ENCODE measurements at regions not wholly inside any gene's neighbourhood (a gene's known extent, or its start where the extent isn't known, plus 50 kb on each side); places are given as distances from the start of the nearest gene placed in this dataset.

DNA sequence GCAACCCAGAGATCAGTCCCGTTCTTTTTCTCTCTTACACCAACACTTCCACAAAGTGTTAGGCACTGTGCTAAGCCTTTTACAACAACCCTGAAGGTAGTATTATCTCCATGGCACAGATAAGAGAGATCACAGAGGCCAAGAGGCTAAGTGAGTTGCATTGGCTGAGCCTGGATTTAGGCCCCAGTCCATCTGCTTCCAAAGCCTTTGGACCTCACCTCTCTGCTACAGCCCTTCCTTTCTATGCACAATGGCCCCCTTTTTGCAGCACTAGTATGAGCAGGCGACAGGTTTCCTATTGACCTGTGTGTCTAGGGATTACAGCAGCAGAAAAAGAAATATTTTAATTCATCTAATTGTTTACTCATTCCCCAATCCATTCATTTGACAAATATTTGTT, 76.2 kb downstream of the CRYGS start:
- H3K36me3 ChIP-seq (ENCODE audit: control insufficient read depth, insufficient read depth, low read length): no peaks in the 10 kb centered on the region
- H3K27me3 ChIP-seq (ENCODE audit: control insufficient read depth, insufficient read depth, low read length): no peaks in the 10 kb centered on the region
- no peaks in the 10 kb centered on the region for H3K9me3 ChIP-seq (ENCODE audit: control insufficient read depth, low read length)
- no peak overlapping the region for H3K9ac ChIP-seq (ENCODE audit: low read length)
- no peak overlapping the region for H3K4me3 ChIP-seq (ENCODE audit: low read length)
- H3K4me1 ChIP-seq (ENCODE audit: control insufficient read depth, insufficient read depth, low read length): no peaks in the 10 kb centered on the region

- H3K9me3 ChIP-seq (ENCODE audit: control insufficient read depth, low read length): no peaks in the 10 kb centered on the region
- no peak overlapping the region for H3K4me3 ChIP-seq (ENCODE audit: low read length)
- no peaks in the 10 kb centered on the region for H3K27me3 ChIP-seq (ENCODE audit: control insufficient read depth, insufficient read depth, low read length)
- H3K36me3 ChIP-seq (ENCODE audit: control insufficient read depth, insufficient read depth, low read length): no peaks in the 10 kb centered on the region
- H3K4me1 ChIP-seq (ENCODE audit: control insufficient read depth, insufficient read depth, low read length): no peaks in the 10 kb centered on the region
- H3K9ac ChIP-seq (ENCODE audit: low read length): no peak overlapping the region
These were observed 77.7 kb downstream of the CRYGS start for GRCh38 chr3:186466391-186466974.

DNA sequence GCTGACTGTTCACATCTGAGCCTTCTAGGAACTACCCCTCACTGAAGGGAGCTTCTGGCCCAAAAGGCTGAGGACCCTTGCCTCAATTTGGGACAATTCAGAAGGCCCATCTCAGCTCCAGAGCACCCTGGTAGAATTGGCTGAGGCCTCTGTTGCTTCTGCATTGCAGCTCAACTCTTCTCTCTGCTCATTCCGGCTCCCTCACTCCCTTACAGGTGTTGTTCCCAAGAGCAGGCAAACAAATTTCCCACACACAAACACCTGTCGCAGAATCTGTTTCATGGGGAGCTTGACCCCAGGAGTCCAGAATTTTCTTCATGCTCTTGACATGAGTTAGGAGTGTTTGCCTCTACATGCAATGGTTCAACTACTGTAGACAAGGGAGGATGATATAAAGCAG, 78.7 kb downstream of the CRYGS start:
- Histone ChIP-seq H3K4me3 (ENCODE audit: low read length) (no peak overlapping the region), H3K4me1 (ENCODE audit: control insufficient read depth, insufficient read depth, low read length) (no peaks in the 10 kb centered on the region), H3K27me3 (ENCODE audit: control insufficient read depth, insufficient read depth, low read length) (no peaks in the 10 kb centered on the region), H3K9me3 (ENCODE audit: control insufficient read depth, low read length) (no peaks in the 10 kb centered on the region), H3K9ac (ENCODE audit: low read length) (no peak overlapping the region), H3K36me3 (ENCODE audit: control insufficient read depth, insufficient read depth, low read length) (no peaks in the 10 kb centered on the region)

DNA sequence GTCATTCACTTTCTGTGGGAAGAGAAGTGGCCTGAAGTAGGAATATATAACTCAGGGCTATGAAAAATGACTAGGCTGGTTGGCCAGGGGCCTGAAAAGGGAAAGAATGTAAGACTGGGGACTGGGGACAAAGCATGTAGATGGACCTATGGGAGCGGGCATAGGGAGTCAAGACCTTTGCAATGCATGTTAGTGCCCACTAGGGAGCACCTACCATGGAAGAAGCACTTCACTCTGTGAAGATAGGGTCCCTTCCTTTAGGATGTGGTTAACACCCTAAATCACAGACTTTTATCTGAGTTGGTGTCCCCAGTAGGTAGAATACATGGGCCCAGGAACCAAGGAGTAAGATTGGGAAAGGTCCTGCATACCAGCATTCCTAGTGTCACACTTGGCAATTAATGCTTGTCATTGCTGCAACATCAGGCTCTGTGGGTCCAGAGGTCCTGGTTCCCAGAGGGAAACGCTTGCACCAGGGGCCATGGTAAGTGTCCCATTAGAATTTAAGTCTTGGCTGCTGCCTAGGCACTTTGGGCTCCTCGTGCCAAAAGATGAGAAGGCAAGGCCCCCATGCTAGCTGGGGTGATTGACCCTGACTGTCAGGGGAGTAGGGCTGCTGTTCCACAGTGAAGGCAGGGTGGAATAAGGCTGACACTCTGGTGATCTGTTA, 79.6 kb downstream of the CRYGS start:
- no peak overlapping the region for H3K9ac ChIP-seq (ENCODE audit: low read length)
- H3K9me3 ChIP-seq (ENCODE audit: control insufficient read depth, low read length): no peaks in the 10 kb centered on the region
- no peaks in the 10 kb centered on the region for H3K36me3 ChIP-seq (ENCODE audit: control insufficient read depth, insufficient read depth, low read length)
- H3K4me1 ChIP-seq (ENCODE audit: control insufficient read depth, insufficient read depth, low read length): no peaks in the 10 kb centered on the region
- H3K27me3 ChIP-seq (ENCODE audit: control insufficient read depth, insufficient read depth, low read length): peaks cover 4% of the 10 kb centered on the region
- no peak overlapping the region for H3K4me3 ChIP-seq (ENCODE audit: low read length)

- H3K4me3 ChIP-seq (ENCODE audit: low read length): no peak overlapping the region
- peaks cover 4% of the 10 kb centered on the region for H3K27me3 ChIP-seq (ENCODE audit: control insufficient read depth, insufficient read depth, low read length)
- H3K4me1 ChIP-seq (ENCODE audit: control insufficient read depth, insufficient read depth, low read length): no peaks in the 10 kb centered on the region
- H3K9ac ChIP-seq (ENCODE audit: low read length): no peak overlapping the region
- no peaks in the 10 kb centered on the region for H3K9me3 ChIP-seq (ENCODE audit: control insufficient read depth, low read length)
- no peaks in the 10 kb centered on the region for H3K36me3 ChIP-seq (ENCODE audit: control insufficient read depth, insufficient read depth, low read length)
These were observed 83.0 kb downstream of the CRYGS start for GRCh38 chr3:186461141-186461540.

DNA sequence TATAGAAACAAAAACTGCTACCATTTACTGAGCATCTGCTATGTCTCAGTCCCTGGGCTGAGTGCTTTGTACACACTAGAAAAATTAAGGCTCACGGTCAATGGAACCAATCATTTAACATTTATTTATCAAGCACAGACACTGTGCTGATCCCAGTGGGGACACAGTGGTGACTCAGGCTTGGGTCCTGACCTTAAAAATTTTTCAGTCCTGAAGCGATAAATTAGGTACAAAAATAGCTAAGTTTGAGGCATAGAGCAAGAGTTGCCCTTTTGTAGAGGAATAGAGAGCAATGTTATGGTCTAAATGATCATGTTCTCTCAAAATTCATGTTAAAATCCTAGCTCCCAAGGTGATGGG, 85.1 kb downstream of the CRYGS start:
- H3K4me1 ChIP-seq (ENCODE audit: control insufficient read depth, insufficient read depth, low read length): no peaks in the 10 kb centered on the region
- no peaks in the 10 kb centered on the region for H3K9me3 ChIP-seq (ENCODE audit: control insufficient read depth, low read length)
- no peak overlapping the region for H3K9ac ChIP-seq (ENCODE audit: low read length)
- peaks cover 4% of the 10 kb centered on the region for H3K27me3 ChIP-seq (ENCODE audit: control insufficient read depth, insufficient read depth, low read length)
- no peak overlapping the region for H3K4me3 ChIP-seq (ENCODE audit: low read length)
- H3K36me3 ChIP-seq (ENCODE audit: control insufficient read depth, insufficient read depth, low read length): no peaks in the 10 kb centered on the region

GRCh38 chr3:186458306-186459107, 85.7 kb downstream of the CRYGS start:
- H3K9ac ChIP-seq (ENCODE audit: low read length): no peak overlapping the region
- H3K9me3 ChIP-seq (ENCODE audit: control insufficient read depth, low read length): no peaks in the 10 kb centered on the region
- H3K4me1 ChIP-seq (ENCODE audit: control insufficient read depth, insufficient read depth, low read length): no peaks in the 10 kb centered on the region
- H3K36me3 ChIP-seq (ENCODE audit: control insufficient read depth, insufficient read depth, low read length): no peaks in the 10 kb centered on the region
- no peak overlapping the region for H3K4me3 ChIP-seq (ENCODE audit: low read length)
- H3K27me3 ChIP-seq (ENCODE audit: control insufficient read depth, insufficient read depth, low read length): peaks cover 4% of the 10 kb centered on the region

GRCh38 chr3:186457236-186457635, 86.9 kb downstream of the CRYGS start:
- H3K36me3 ChIP-seq (ENCODE audit: control insufficient read depth, insufficient read depth, low read length): no peaks in the 10 kb centered on the region
- no peaks in the 10 kb centered on the region for H3K9me3 ChIP-seq (ENCODE audit: control insufficient read depth, low read length)
- peaks cover 7% of the 10 kb centered on the region for H3K4me1 ChIP-seq (ENCODE audit: control insufficient read depth, insufficient read depth, low read length)
- H3K9ac ChIP-seq (ENCODE audit: low read length): no peak overlapping the region
- no peak overlapping the region for H3K4me3 ChIP-seq (ENCODE audit: low read length)
- peaks cover 4% of the 10 kb centered on the region for H3K27me3 ChIP-seq (ENCODE audit: control insufficient read depth, insufficient read depth, low read length)

DNA sequence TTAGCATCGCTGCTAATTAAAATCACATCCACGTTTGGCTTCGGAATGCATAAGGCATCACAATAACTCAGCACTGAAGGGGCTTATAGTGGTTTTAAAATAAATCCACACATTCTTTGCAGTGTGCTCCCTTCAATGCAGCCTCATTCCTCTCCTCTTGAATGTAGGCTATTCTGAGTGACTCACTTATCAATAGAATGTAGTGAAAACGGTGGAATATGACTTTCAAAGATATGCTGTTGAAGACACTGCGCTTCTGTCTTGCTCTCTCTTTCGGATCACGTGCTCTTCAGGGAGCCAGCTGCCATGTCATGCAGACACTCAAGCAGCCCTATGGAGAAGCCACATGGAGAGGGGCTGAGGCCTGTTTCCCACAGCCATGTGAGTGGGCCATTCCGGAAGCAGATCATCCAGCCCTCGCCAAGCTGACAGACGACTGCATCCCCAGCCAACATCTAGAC, 87.4 kb downstream of the CRYGS start:
- Histone ChIP-seq H3K9me3 (ENCODE audit: control insufficient read depth, low read length) (no peaks in the 10 kb centered on the region), H3K4me1 (ENCODE audit: control insufficient read depth, insufficient read depth, low read length) (peaks cover 10% of the 10 kb centered on the region), H3K9ac (ENCODE audit: low read length) (no peak overlapping the region), H3K27me3 (ENCODE audit: control insufficient read depth, insufficient read depth, low read length) (peaks cover 4% of the 10 kb centered on the region), H3K4me3 (ENCODE audit: low read length) (no peak overlapping the region), H3K36me3 (ENCODE audit: control insufficient read depth, insufficient read depth, low read length) (no peaks in the 10 kb centered on the region)

- peaks cover 4% of the 10 kb centered on the region for H3K27me3 ChIP-seq (ENCODE audit: control insufficient read depth, insufficient read depth, low read length)
- no peaks in the 10 kb centered on the region for H3K9me3 ChIP-seq (ENCODE audit: control insufficient read depth, low read length)
- H3K9ac ChIP-seq (ENCODE audit: low read length): no peak overlapping the region
These were observed 89.1 kb downstream of the CRYGS start for GRCh38 chr3:186454881-186455703.

DNA sequence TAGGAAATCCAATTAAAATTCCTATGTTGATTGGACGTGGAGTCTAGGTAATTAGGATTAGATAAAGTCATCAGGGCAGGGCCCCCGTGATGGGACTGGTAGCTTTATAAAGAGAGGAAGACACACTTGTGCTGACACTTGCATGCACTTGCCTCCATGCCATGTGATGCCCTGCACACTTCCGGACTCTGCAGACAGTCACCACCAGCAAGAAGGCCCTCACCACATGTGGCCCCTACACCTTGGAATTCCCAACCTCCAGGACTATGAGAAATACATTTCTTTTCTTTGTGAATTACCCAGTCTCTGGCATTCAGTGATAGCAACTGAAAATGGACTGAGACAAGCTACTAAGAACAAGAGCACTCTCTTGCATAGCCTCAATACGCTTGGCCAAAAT, 90.6 kb downstream of the CRYGS start:
- peaks cover 10% of the 10 kb centered on the region for H3K4me1 ChIP-seq (ENCODE audit: control insufficient read depth, insufficient read depth, low read length)
- H3K36me3 ChIP-seq (ENCODE audit: control insufficient read depth, insufficient read depth, low read length): no peaks in the 10 kb centered on the region
- H3K27me3 ChIP-seq (ENCODE audit: control insufficient read depth, insufficient read depth, low read length): no peaks in the 10 kb centered on the region
- no peaks in the 10 kb centered on the region for H3K9me3 ChIP-seq (ENCODE audit: control insufficient read depth, low read length)
- no peak overlapping the region for H3K4me3 ChIP-seq (ENCODE audit: low read length)
- no peak overlapping the region for H3K9ac ChIP-seq (ENCODE audit: low read length)

More at GRCh38 chr3:186454881-186455703, 89.1 kb downstream of the CRYGS start:
- Histone ChIP-seq H3K36me3 (ENCODE audit: control insufficient read depth, insufficient read depth, low read length) (no peaks in the 10 kb centered on the region), H3K4me1 (ENCODE audit: control insufficient read depth, insufficient read depth, low read length) (peaks cover 10% of the 10 kb centered on the region), H3K4me3 (ENCODE audit: low read length) (no peak overlapping the region)
